HG02759 (cell line): ENCODE measurements at regions not wholly inside any gene's neighbourhood (a gene's known extent, or its start where the extent isn't known, plus 50 kb on each side); places are given as distances from the start of the nearest gene placed in this dataset.

Source experiments
- ATAC-seq: cut with Tn5 transposase; IDR thresholded peaks from one replicate; pipeline ENCODE4 v1.9.1; 2021; ENCODE audit warnings: mild to moderate bottlenecking, moderate library complexity; ENCODE audit not compliant: unreplicated experiment

- ATAC-seq, result no peak
Measured at GRCh38 chr9:73548201-73548600, 396.5 kb downstream of the ANXA1 start.

- no peak for ATAC-seq
Measured at GRCh38 chr9:73549991-73550390, 398.3 kb downstream of the ANXA1 start.

GRCh38 chr9:73553295-73553694, 401.6 kb downstream of the ANXA1 start:
- ATAC-seq, result no peak

DNA sequence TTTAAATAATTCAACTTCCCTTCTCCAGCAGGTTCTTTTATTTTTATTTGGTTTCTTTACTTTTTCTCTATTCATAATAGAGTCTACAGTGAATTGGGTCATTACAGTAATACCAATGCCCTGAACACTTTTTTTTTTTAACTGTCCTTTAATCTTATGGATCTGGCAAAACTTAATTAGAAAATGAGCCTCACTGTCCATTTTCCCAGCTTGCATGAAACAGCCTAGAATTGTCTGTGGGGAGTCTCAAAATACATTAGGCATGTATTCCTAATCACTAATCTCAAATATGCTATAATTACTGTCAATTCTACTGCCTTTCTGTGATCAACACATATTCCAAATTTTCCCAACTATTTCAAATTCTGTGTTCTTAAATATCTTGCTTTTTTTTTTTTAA, 406.8 kb downstream of the ANXA1 start:
- no peak for ATAC-seq

- ATAC-seq, result no peak
Measured at GRCh38 chr9:73565026-73565425, 413.4 kb downstream of the ANXA1 start.

DNA sequence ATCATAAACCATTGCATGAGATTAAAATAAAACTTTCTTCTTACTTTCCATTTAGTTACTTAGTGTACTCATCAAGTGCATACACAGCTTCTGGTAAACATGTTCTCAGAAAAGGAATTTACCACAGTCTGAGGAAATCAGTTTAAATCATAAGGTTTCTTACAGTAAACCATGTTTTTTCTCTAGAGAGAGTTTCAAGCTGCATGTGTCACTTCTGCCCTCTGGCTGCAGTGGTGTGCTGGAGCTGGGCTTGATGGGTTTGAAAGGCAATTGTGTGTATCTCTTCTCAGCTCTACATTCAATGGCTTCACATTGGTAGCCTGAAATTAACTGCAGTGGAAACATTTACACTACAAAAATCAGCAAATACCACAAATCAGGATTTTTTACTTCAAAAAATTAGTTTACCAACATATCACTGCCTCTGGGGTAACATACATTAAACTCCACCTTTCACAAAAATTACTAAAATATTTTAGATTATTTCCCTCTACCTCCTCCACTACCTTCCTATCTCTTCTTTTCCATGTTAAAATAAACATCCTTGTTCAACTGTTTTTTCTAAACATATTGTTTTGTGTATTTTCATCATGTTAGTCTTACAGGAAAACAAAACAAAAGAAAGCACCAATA, 414.3 kb downstream of the ANXA1 start:
- peak; percentile 53 for ATAC-seq

DNA sequence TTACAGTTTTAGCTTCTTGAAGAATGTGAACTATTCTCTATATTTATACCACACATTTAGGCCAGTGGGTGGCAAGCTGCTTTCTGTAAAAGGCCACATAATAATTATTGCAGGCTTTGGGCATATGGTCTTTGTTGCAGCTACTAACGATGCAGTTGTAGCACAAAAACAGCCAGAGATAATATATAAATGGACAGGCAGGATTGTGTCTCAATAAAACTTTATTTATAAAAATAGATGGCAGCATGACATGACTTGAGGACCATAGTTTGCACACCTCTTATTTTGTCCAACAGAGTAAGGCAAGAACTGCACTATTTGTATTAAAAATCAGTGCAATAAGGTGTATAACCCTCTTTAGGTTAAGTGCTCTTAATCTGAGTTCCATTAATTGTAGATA, 415.0 kb downstream of the ANXA1 start:
- no peak for ATAC-seq

DNA sequence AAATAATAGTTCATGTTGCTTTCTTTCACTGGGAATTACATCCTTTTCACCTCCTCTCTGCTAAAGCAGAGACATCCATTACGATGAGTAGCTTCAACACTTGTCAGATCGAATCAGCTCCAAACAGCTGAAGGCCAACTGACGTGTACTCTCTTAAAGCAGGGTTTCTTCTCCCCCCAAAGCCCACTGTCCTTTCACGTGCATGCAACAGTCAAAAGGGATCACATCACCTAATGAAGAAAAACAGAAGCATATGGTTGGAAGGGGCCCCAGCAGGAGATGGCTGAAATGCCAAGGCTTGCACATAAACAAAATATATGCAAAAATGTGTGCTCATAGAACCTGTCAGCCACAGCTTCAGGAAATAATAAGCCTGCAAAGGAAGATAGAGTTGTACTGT, 421.6 kb downstream of the ANXA1 start:
- ATAC-seq, result no peak

DNA sequence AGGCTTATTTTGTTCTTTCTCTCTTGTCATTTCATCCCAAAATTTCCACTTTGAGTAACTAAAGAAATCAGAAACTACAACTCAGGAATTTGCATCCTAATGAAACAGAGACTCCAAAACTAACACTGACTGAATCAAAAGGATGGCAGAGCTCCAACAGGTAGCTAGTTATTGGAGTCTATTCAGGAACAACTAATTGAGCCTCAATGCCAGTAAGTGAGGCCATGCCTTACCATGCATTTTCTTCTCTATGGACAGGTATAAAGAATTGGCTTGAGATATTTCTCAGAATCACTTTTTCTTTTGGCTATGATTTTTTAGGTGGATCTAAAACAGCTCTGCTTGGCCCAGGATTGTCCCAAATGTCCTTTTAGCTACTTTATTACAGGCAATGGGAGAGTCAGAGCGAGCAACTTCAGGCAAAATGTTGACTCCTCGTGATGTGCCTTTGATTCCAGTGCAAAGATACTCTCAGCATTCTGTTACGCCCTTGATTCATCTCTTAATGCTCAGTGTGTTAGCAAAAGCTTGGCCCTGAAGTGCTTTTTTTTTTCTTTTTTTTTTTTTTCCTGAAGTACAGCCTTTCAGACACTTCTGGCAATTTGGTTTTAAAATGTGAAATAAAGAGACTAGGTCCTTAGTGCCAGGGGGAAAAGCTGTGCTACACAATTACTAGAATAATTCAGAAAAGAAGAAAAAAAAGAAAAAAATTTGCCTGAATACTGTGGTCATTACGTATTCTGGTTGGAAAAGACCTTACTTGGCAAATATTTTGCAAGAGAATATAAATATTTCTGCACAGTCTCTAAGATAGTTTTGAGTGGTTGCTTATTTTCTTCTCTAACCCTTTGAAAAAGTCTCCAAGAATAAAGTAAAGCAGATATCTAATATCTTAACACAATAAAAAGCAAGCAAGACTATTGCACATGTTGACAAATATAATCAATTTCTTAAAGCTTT, 423.7 kb downstream of the ANXA1 start:
- no peak for ATAC-seq

GRCh38 chr9:73577848-73578247, 426.2 kb downstream of the ANXA1 start:
- no peak for ATAC-seq

DNA sequence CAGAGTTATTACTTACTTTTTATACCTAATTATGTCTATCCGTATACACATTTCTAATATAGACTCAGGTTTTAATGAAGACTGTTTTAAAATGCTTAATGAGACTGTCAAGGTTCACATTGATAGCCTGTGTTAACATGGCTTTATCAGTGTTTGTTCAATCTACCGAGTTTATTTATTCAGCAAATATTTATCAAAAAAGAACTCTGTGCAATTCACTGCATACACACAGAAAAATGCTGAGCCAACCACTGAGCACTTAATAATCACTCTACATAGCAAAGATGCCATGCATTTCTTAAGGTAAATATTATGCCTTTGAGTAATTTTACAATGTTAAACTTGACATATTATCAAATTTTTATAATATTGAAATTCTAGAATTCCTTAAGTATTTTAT, 428.2 kb downstream of the ANXA1 start:
- no peak for ATAC-seq

DNA sequence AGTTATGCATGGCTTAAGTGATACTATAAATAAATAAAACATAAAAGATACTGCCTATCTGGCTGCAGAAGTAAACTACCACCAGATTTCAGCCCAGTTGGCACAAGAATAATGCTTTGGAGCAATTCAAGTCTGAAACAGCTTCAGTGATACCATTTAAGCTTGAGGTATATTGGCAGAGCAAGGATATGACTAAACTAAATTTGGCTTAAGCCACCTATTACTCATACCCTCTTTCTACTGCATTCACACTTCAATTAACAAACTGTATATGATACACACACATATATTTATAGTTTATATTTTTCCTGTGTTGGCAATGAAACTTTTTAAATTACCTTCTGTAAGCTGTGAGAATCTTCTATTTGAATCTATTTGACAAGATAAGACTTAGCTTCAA, 431.9 kb downstream of the ANXA1 start:
- no peak for ATAC-seq

- ATAC-seq, result no peak
Measured at GRCh38 chr9:73595036-73595545, 443.4 kb downstream of the ANXA1 start.

GRCh38 chr9:73596321-73596720, 444.7 kb downstream of the ANXA1 start:
- ATAC-seq, result no peak

- ATAC-seq, result no peak
Measured at GRCh38 chr9:73597039-73597438, 445.4 kb downstream of the ANXA1 start.

GRCh38 chr9:73597771-73598170, 446.1 kb downstream of the ANXA1 start:
- ATAC-seq, result no peak

- ATAC-seq, result no peak
Measured at GRCh38 chr9:73609381-73609780, 457.7 kb downstream of the ANXA1 start.

- no peak for ATAC-seq
Measured at GRCh38 chr9:73611032-73611431, 459.4 kb downstream of the ANXA1 start.

DNA sequence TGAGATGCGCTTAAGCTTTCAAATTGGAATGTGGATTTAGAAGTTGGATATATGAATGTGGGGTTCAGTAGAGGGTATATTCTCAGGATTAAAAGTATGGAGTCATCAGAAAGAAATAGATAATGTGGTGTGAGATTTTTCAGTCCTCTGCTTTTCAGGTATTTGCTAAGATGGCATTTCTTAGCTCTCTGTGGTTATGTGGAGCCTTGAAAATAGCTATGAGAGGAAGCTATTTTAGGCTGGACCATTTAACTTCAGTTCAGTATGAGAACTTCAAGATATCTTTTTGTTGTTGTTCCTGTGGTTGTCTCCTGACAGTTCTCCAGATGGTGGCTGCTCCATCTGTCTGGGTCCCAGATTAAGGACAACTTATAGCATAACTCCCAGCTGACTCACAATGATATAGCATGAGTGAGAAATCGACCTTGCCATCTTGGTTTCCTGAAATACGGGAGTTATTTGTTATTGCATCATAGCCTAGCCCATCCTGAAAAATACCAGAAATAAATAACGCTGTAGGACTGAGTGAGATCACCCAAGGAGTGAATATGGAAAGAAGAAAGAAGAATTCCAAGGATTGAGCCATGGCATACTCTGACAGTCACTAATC, 461.5 kb downstream of the ANXA1 start:
- no peak for ATAC-seq

- ATAC-seq, result no peak
Measured at GRCh38 chr9:73615557-73615956, 463.9 kb downstream of the ANXA1 start.

DNA sequence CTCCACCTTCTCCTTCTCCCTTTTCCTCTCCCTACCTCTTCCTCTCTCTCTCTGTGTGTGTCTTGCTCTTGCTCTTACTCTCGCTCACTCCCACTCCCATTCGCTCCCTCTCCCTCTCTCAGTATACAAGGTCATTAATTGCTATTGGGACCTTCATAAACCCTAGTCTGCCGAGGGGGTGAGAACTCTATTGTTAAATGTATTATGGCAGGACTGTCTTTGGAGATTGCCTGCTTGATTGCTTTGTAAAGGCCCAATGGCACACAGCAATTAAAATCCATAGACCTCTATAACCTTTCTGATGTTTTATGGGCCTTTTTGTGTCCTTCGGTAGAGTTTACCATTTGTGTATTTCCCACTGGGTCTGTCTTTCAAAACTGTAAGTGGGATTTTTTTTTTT, 465.9 kb downstream of the ANXA1 start:
- ATAC-seq, result no peak

GRCh38 chr9:73640971-73641370, 489.3 kb downstream of the ANXA1 start:
- ATAC-seq, result peak; percentile 76
